ENCODE measurements at regions not wholly inside any gene's neighbourhood (a gene's known extent, or its start where the extent isn't known, plus 50 kb on each side); places are given as distances from the start of the nearest gene placed in this dataset.
"Not testable (repeated sequence)": the region's sequence is repeated elsewhere in the genome, so short reads cannot be mapped to it uniquely, and the experiment has no call there.

DNA sequence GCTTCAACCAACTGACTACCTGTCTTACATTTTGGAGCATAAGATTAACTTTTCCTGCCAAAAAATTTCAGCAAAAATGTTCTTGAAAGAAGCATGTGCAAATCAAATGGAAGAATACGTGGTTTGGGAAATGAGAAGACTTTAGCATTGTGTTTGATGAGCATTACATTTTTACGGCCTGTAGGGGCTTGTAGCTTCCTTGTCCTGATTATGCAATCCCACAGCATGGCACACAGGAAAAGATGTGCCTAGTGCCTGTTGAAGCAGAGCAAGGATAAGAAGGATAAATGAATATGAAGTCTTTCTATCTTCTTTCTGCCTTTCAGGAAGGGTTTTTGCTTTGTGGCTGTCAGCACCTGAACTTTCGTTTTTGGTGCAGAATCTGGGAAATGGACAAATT, 134.1 kb upstream of the PALS2 start:
- TF ChIP-seq, protein P1, sequence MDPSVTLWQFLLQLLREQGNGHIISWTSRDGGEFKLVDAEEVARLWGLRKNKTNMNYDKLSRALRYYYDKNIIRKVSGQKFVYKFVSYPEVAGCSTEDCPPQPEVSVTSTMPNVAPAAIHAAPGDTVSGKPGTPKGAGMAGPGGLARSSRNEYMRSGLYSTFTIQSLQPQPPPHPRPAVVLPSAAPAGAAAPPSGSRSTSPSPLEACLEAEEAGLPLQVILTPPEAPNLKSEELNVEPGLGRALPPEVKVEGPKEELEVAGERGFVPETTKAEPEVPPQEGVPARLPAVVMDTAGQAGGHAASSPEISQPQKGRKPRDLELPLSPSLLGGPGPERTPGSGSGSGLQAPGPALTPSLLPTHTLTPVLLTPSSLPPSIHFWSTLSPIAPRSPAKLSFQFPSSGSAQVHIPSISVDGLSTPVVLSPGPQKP (IDR thresholded peaks at IDR 0.05; ENCODE audit: low read depth, low read length) = not testable (repeated sequence)
- TF ChIP-seq FOXK2 (IDR thresholded peaks at IDR 0.05); EZH2 (IDR thresholded peaks at IDR 0.05; ENCODE audit: borderline replicate concordance, control insufficient read depth, low read depth, low read length); ZSCAN29 (IDR thresholded peaks at IDR 0.05); SP1 (IDR thresholded peaks at IDR 0.05; ENCODE audit: low read depth, low read length); JUND (IDR thresholded peaks at IDR 0.05; ENCODE audit: low read depth, low read length); ETV6 (conservative IDR thresholded peaks at IDR 0.05 in 1 of 2, IDR thresholded peaks at IDR 0.05 in 1 of 2; ENCODE audit: borderline replicate concordance in 1 of 2, low read depth in 1 of 2); GABPA (IDR thresholded peaks at IDR 0.05; ENCODE audit: low read depth); SMC3 (IDR thresholded peaks at IDR 0.05; ENCODE audit: borderline replicate concordance, low read length); EP300 (IDR thresholded peaks at IDR 0.05; ENCODE audit: borderline replicate concordance in 1 of 2, control insufficient read depth in 1 of 2, low read depth in 2 of 2, low read length in 2 of 2); ZZZ3 (IDR thresholded peaks at IDR 0.05; ENCODE audit: control insufficient read depth, insufficient read length, low read depth); RFX5 (IDR thresholded peaks at IDR 0.05; ENCODE audit: low read depth, low read length); MTA3 (IDR thresholded peaks at IDR 0.05; ENCODE audit: borderline replicate concordance, low read length): not testable (repeated sequence)
- TF ChIP-seq, protein P2, sequence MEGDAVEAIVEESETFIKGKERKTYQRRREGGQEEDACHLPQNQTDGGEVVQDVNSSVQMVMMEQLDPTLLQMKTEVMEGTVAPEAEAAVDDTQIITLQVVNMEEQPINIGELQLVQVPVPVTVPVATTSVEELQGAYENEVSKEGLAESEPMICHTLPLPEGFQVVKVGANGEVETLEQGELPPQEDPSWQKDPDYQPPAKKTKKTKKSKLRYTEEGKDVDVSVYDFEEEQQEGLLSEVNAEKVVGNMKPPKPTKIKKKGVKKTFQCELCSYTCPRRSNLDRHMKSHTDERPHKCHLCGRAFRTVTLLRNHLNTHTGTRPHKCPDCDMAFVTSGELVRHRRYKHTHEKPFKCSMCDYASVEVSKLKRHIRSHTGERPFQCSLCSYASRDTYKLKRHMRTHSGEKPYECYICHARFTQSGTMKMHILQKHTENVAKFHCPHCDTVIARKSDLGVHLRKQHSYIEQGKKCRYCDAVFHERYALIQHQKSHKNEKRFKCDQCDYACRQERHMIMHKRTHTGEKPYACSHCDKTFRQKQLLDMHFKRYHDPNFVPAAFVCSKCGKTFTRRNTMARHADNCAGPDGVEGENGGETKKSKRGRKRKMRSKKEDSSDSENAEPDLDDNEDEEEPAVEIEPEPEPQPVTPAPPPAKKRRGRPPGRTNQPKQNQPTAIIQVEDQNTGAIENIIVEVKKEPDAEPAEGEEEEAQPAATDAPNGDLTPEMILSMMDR (IDR thresholded peaks at IDR 0.05 in 2 of 3, conservative IDR thresholded peaks at IDR 0.05 in 1 of 3; ENCODE audit: control insufficient read depth in 2 of 3, extremely low read depth in 1 of 3, insufficient read depth in 1 of 3, low read depth in 3 of 3, low read length in 3 of 3) = not testable (repeated sequence)

Data from GM12878 (cell line).